HEK293 (cell line): ENCODE measurements at regions not wholly inside any gene's neighbourhood (a gene's known extent, or its start where the extent isn't known, plus 50 kb on each side); places are given as distances from the start of the nearest gene placed in this dataset.
"Not testable (repeated sequence)": the region's sequence is repeated elsewhere in the genome, so short reads cannot be mapped to it uniquely, and the experiment has no call there.

ENCODE experiments used
- CTCF ChIA-PET: fragments of 350-600 bp; formaldehyde crosslinking; extraction: SDS; loops from one replicate; lab custom pipeline; 2021; ENCODE audit warnings: antibody characterized with exemption; lab: Yijun Ruan, JAX
- POLR2A ChIA-PET: fragments of 300-600 bp; formaldehyde crosslinking; extraction: SDS; loops from one replicate; lab custom pipeline; 2020; ENCODE audit warnings: antibody characterized with exemption, inconsistent platforms; lab: Yijun Ruan, JAX
- H3K27ac ChIP-seq: fragments of 200-500 bp; sonication (Bioruptor generic); 2 replicates; pipeline ENCODE4 v1.5.1; 2014; ENCODE audit warnings: low read depth, low read length, control low read depth, inconsistent platforms; ENCODE audit errors: extremely low read depth
- H3K36me3 ChIP-seq, 2 experiments: fragments of 200-500 bp in 1 of 2; sonication (Bioruptor generic) in 1 of 2; 1 replicate in 1 of 2; 2 replicates in 1 of 2; pipeline ENCODE4 v1.5.1; 2014 to 2017; ENCODE audit warnings: inconsistent platforms in 2 of 2, low read length in 2 of 2; ENCODE audit not compliant: control insufficient read depth in 2 of 2, insufficient read depth in 1 of 2
- H3K4me1 ChIP-seq: fragments of 200-500 bp; sonication (Bioruptor generic); 2 replicates; pipeline ENCODE4 v1.5.1; 2014; ENCODE audit warnings: mild to moderate bottlenecking, low read length, inconsistent platforms; ENCODE audit not compliant: control insufficient read depth, insufficient read depth
- H3K4me3 ChIP-seq: 2 replicates; pipeline ENCODE4 v1.5.1; 2011; ENCODE audit warnings: low read depth, mild to moderate bottlenecking, control low read depth, low read length, moderate library complexity
- H3K9me3 ChIP-seq: fragments of 200-500 bp; sonication (Bioruptor generic); 2 replicates; pipeline ENCODE4 v1.5.1; 2014; ENCODE audit warnings: low read depth, low read length, inconsistent platforms; ENCODE audit not compliant: control insufficient read depth, insufficient read depth
- FEZF1 ChIP-seq: fragments of 450-650 bp; formaldehyde crosslinking; IDR thresholded peaks from 2 replicates; pipeline ENCODE4 v1.5.1; 2016; ENCODE audit warnings: missing biosample characterization, missing genetic modification characterization
- HOXC10 ChIP-seq: sonication (generic); formaldehyde crosslinking; IDR thresholded peaks from 2 replicates; pipeline ENCODE4 v1.8.1; 2023; ENCODE audit warnings: mild to moderate bottlenecking, missing genetic modification reagents
- KLF16 ChIP-seq: fragments of 450-650 bp; formaldehyde crosslinking; IDR thresholded peaks from 2 replicates; pipeline ENCODE4 v1.5.1; 2017; ENCODE audit warnings: missing biosample characterization, missing genetic modification characterization
- KLF8 ChIP-seq: fragments of 450-650 bp; formaldehyde crosslinking; IDR thresholded peaks from 2 replicates; pipeline ENCODE4 v1.5.1; 2016; ENCODE audit warnings: missing biosample characterization, missing genetic modification characterization
- SCRT1 ChIP-seq: fragments of 450-650 bp; formaldehyde crosslinking; IDR thresholded peaks from 2 replicates; pipeline ENCODE4 v1.5.1; 2016; ENCODE audit warnings: missing biosample characterization, missing genetic modification characterization, borderline replicate concordance
- TRIM28 ChIP-seq: IDR thresholded peaks from 2 replicates; pipeline ENCODE4 v1.6.1; 2011; ENCODE audit warnings: low read length, control low read depth, borderline replicate concordance
- ZBTB8A ChIP-seq: fragments of 450-650 bp; formaldehyde crosslinking; IDR thresholded peaks from 2 replicates; pipeline ENCODE4 v1.5.1; 2016; ENCODE audit warnings: missing biosample characterization, missing genetic modification characterization
- ZFP69B ChIP-seq: fragments of 450-650 bp; formaldehyde crosslinking; IDR thresholded peaks from 2 replicates; pipeline ENCODE4 v1.5.1; 2016; ENCODE audit warnings: missing biosample characterization, missing genetic modification characterization
- ZNF10 ChIP-seq: fragments of 450-650 bp; formaldehyde crosslinking; IDR thresholded peaks from 2 replicates; pipeline ENCODE4 v1.5.1; 2017; ENCODE audit warnings: missing biosample characterization, missing genetic modification characterization
- ZNF140 ChIP-seq: fragments of 450-650 bp; formaldehyde crosslinking; IDR thresholded peaks from 2 replicates; pipeline ENCODE4 v1.5.1; 2016; ENCODE audit warnings: missing biosample characterization, missing genetic modification characterization
- ZNF146 ChIP-seq: fragments of 450-650 bp; formaldehyde crosslinking; IDR thresholded peaks from 2 replicates; pipeline ENCODE4 v1.5.1; 2016; ENCODE audit warnings: missing biosample characterization, missing genetic modification characterization
- ZNF324 ChIP-seq: fragments of 450-650 bp; formaldehyde crosslinking; IDR thresholded peaks from 2 replicates; pipeline ENCODE4 v1.5.1; 2016; ENCODE audit warnings: missing biosample characterization, missing genetic modification characterization
- ZNF335 ChIP-seq: fragments of 450-650 bp; formaldehyde crosslinking; conservative IDR thresholded peaks from 2 replicates; pipeline ENCODE4 v1.5.1; 2016; ENCODE audit warnings: missing biosample characterization, missing genetic modification characterization
- ZNF416 ChIP-seq: fragments of 450-650 bp; formaldehyde crosslinking; IDR thresholded peaks from 2 replicates; pipeline ENCODE4 v1.5.1; 2016; ENCODE audit warnings: missing biosample characterization, missing genetic modification characterization
- ZNF521 ChIP-seq: fragments of 450-650 bp; formaldehyde crosslinking; IDR thresholded peaks from 2 replicates; pipeline ENCODE4 v1.5.1; 2017; ENCODE audit warnings: missing biosample characterization, mild to moderate bottlenecking, missing genetic modification characterization
- ZNF544 ChIP-seq: fragments of 450-650 bp; formaldehyde crosslinking; IDR thresholded peaks from 2 replicates; pipeline ENCODE4 v1.5.0; 2017; ENCODE audit warnings: missing biosample characterization, missing genetic modification characterization
- ZNF585B ChIP-seq: fragments of 450-650 bp; formaldehyde crosslinking; IDR thresholded peaks from 2 replicates; pipeline ENCODE4 v1.5.1; 2016; ENCODE audit warnings: missing biosample characterization, missing genetic modification characterization
- ZNF791 ChIP-seq: fragments of 450-650 bp; formaldehyde crosslinking; IDR thresholded peaks from 2 replicates; pipeline ENCODE4 v1.5.1; 2016; ENCODE audit warnings: missing biosample characterization, missing genetic modification characterization
- ZNF830 ChIP-seq: fragments of 450-650 bp; IDR thresholded peaks from 2 replicates; pipeline ENCODE4 v1.5.0; 2018; ENCODE audit warnings: missing biosample characterization, missing genetic modification characterization, low read depth, mild to moderate bottlenecking, moderate library complexity
- TF ChIP-seq, protein P1 (sequence below): fragments of 450-650 bp; formaldehyde crosslinking; IDR thresholded peaks from 2 replicates; pipeline ENCODE4 v1.5.1; 2016; ENCODE audit warnings: missing biosample characterization, missing genetic modification characterization
- TF ChIP-seq, protein P2 (sequence below): fragments of 450-650 bp; formaldehyde crosslinking; IDR thresholded peaks from 2 replicates; pipeline ENCODE4 v1.5.1; 2016; ENCODE audit warnings: missing biosample characterization, missing genetic modification characterization
- TF ChIP-seq, protein P3 (sequence below): fragments of 450-650 bp; formaldehyde crosslinking; IDR thresholded peaks from 2 replicates; pipeline ENCODE4 v1.5.1; 2016; ENCODE audit warnings: missing biosample characterization, missing genetic modification characterization
- TF ChIP-seq, protein P4 (sequence below): fragments of 450-650 bp; formaldehyde crosslinking; IDR thresholded peaks from 2 replicates; pipeline ENCODE4 v1.5.1; 2017; ENCODE audit warnings: missing biosample characterization, missing genetic modification characterization
- TF ChIP-seq, protein P5 (sequence below): fragments of 450-650 bp; formaldehyde crosslinking; IDR thresholded peaks from 2 replicates; pipeline ENCODE4 v1.5.1; 2016; ENCODE audit warnings: missing biosample characterization, missing genetic modification characterization

DNA sequence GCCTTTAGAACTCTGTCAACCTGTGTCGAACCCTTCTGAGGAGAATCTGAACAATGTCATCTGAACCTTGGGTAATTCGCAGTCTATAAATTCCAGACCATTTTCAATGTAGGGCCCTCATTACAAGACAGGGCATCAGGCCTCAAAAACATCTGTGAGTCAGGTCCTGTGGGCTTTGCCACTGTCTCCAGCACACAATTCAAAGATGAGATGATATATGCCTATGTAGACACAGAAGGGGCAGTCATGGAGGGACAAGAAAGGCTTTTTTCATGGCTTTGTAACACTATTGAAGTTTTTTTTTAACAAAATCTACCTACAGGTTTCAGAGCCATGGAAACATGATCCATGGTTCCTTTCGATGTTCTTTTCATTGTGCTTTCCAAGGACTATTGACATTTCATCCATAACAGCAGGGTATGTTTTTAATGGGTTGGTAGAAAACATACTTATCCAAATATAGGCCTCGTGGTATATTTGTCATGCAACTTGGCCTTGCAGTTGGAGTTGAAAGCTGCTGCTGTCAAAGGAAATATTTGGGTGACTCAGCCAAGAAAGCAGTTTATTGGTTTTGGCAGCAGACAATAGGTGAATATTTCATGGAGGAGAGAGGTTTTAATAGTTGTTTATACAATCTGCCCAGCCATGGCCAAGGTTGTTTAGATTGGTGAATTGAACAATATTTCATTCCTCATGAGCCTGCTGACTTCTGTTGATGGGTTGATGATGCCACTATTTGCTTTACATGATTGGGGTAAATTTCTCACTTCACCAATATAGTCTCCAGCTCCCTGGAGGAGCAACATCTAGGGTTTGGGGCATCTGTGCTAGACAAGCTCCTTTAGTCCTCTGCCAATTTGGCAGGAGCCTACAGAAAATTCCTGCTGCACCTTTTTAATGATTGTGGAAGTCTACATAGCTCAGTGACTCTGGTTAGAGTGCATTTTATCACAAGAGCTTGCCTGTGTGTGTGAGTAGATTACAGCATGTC lies 158.4 kb upstream of the TMEM72 start (continued):
- TF ChIP-seq ZNF140 (tag by site-specific recombination) (no peak), ZFP69B (peak; percentile 89), ZNF585B (tag by site-specific recombination) (no peak), TRIM28 (no peak), KLF16 (peak; percentile 74; the same call in 1 of the 2 replicates), ZNF10 (tag by site-specific recombination) (peak; percentile 90), ZNF335 (tag by site-specific recombination) (peak; percentile 43; the same call in 1 of the 2 replicates)
- TF ChIP-seq, protein P1, sequence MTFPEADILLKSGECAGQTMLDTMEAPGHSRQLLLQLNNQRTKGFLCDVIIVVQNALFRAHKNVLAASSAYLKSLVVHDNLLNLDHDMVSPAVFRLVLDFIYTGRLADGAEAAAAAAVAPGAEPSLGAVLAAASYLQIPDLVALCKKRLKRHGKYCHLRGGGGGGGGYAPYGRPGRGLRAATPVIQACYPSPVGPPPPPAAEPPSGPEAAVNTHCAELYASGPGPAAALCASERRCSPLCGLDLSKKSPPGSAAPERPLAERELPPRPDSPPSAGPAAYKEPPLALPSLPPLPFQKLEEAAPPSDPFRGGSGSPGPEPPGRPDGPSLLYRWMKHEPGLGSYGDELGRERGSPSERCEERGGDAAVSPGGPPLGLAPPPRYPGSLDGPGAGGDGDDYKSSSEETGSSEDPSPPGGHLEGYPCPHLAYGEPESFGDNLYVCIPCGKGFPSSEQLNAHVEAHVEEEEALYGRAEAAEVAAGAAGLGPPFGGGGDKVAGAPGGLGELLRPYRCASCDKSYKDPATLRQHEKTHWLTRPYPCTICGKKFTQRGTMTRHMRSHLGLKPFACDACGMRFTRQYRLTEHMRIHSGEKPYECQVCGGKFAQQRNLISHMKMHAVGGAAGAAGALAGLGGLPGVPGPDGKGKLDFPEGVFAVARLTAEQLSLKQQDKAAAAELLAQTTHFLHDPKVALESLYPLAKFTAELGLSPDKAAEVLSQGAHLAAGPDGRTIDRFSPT (tag by site-specific recombination) = no peak

DNA sequence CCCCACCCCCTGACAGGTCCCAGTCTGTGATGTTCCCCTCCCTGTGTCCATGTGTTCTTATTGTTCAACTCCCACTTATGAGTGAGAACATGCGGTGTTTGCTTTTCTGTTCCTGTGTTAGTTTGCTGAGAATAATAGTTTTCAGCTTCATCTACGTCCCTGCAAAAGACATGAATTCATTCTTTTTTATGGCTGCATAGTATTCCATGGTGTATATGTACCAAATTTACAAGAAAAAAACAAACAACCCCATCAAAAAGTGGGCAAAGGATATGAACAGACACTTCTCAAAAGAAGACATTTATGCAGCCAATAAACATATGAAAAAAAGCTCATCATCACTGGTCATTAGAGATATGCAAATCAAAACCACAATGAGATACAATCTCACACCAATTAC lies 156.8 kb upstream of the TMEM72 start:
- CTCF ChIA-PET = interaction anchor here (0.7 kb wide), 1 partner anchor 360 kb away, joined by 4 read pairs; no protein-coding TSS in a partner anchor
- peak; percentile 97 for TF ChIP-seq ZNF146
- TF ChIP-seq, protein P2, sequence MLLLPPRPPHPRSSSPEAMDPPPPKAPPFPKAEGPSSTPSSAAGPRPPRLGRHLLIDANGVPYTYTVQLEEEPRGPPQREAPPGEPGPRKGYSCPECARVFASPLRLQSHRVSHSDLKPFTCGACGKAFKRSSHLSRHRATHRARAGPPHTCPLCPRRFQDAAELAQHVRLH (tag by site-specific recombination) = peak; percentile 73
- H3K27ac ChIP-seq, H3K9me3 ChIP-seq, H3K36me3 ChIP-seq, POLR2A ChIA-PET, H3K4me3 ChIP-seq: not testable (repeated sequence)
- peaks cover 16% of the 10 kb centered on the region for H3K4me1 ChIP-seq

DNA sequence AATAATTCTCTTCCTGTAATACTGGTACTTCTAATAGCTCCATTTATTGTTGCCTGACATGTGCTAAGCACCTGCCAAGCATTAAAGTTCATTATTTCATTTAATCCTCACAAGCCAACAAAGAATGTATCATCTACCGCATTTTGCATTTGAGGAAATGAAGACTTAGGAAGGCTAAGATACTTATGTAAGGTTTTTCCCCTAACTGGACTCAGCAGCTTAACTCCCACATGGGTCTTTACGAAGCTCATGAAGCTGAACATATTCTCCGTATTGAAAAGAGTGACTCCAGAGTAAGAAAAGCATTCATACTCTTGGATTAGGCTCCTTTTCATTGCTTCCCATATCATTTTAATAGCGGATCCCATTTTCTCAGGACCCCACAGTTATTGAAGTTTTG lies 155.7 kb upstream of the TMEM72 start:
- POLR2A ChIA-PET = no interaction called here
- CTCF ChIA-PET = interaction anchor here (0.9 to 1.0 kb wide), 2 partner anchors 48 to 101 kb away, joined by 3 read pairs; no protein-coding TSS in a partner anchor
- Histone ChIP-seq H3K4me1 (peaks cover 16% of the 10 kb centered on the region), H3K36me3 (no peaks in the 10 kb centered on the region), H3K9me3 (no peaks in the 10 kb centered on the region; the same call in 1 of the 2 replicates), H3K27ac (no peak overlapping the region), H3K4me3 (no peak overlapping the region)
- no peak for TF ChIP-seq ZNF791 (tag by site-specific recombination)

DNA sequence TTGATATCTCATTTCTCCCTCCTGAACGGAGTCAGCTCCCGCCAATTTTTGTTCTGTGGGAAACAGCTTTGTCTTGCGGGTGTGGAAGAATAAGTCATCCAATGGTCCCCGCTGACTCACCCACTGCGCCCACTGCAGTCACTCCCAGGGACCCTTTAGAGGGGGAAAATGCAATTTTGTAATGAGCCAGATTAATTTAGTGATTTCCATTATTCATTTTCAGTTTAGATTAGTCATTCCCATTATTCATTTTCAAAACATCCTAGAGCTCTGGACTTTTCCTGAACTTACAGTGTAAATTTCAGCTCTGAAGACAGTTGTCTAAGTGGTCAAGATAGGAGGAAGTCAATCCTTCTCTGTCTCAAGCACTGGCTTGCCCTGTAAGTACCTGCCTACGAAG lies 154.9 kb upstream of the TMEM72 start:
- Histone ChIP-seq H3K4me3 (no peak overlapping the region), H3K36me3 (no peaks in the 10 kb centered on the region), H3K27ac (no peak overlapping the region), H3K9me3 (no peaks in the 10 kb centered on the region; the same call in 1 of the 2 replicates), H3K4me1 (peaks cover 16% of the 10 kb centered on the region)
- TF ChIP-seq, protein P3, sequence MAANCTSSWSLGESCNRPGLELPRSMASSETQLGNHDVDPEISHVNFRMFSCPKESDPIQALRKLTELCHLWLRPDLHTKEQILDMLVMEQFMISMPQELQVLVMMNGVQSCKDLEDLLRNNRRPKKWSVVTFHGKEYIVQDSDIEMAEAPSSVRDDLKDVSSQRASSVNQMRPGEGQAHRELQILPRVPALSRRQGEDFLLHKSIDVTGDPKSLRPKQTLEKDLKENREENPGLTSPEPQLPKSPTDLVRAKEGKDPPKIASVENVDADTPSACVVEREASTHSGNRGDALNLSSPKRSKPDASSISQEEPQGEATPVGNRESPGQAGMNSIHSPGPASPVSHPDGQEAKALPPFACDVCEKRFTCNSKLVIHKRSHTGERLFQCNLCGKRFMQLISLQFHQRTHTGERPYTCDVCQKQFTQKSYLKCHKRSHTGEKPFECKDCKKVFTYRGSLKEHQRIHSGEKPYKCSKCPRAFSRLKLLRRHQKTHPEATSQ (tag by site-specific recombination) = no peak
- no peak for TF ChIP-seq FEZF1
- no peak for TF ChIP-seq HOXC10
- TF ChIP-seq ZNF324 = no peak
- TF ChIP-seq ZNF830 (tag by site-specific recombination) = no peak
- TF ChIP-seq, protein P4, sequence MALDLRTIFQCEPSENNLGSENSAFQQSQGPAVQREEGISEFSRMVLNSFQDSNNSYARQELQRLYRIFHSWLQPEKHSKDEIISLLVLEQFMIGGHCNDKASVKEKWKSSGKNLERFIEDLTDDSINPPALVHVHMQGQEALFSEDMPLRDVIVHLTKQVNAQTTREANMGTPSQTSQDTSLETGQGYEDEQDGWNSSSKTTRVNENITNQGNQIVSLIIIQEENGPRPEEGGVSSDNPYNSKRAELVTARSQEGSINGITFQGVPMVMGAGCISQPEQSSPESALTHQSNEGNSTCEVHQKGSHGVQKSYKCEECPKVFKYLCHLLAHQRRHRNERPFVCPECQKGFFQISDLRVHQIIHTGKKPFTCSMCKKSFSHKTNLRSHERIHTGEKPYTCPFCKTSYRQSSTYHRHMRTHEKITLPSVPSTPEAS (tag by site-specific recombination) = no peak
- no peak for TF ChIP-seq SCRT1 (tag by site-specific recombination)
- no peak for TF ChIP-seq ZNF521 (tag by site-specific recombination)
- no peak for TF ChIP-seq ZBTB8A (tag by site-specific recombination)
- TF ChIP-seq, protein P5, sequence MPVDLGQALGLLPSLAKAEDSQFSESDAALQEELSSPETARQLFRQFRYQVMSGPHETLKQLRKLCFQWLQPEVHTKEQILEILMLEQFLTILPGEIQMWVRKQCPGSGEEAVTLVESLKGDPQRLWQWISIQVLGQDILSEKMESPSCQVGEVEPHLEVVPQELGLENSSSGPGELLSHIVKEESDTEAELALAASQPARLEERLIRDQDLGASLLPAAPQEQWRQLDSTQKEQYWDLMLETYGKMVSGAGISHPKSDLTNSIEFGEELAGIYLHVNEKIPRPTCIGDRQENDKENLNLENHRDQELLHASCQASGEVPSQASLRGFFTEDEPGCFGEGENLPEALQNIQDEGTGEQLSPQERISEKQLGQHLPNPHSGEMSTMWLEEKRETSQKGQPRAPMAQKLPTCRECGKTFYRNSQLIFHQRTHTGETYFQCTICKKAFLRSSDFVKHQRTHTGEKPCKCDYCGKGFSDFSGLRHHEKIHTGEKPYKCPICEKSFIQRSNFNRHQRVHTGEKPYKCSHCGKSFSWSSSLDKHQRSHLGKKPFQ (tag by site-specific recombination) = no peak
- no peak for TF ChIP-seq ZNF416 (tag by site-specific recombination)
- no peak for TF ChIP-seq KLF8
- TF ChIP-seq ZNF544 (tag by site-specific recombination) = no peak
- CTCF ChIA-PET = no interaction called here
- POLR2A ChIA-PET = no interaction called here
